OCI-LY3 (cell line): ENCODE measurements at regions not wholly inside any gene's neighbourhood (a gene's known extent, or its start where the extent isn't known, plus 50 kb on each side); places are given as distances from the start of the nearest gene placed in this dataset.

Experiments
- EZH2phosphoT487 ChIP-seq: fragments of 200-600 bp; shearing (Covaris generic); IDR thresholded peaks from 2 replicates; pipeline ENCODE4 v1.6.1; 2018; ENCODE audit warnings: antibody characterized with exemption, mixed run types, low read depth
- TF ChIP-seq, protein P1 (sequence below): fragments of 200-600, 300-600 bp; sonication (generic); IDR thresholded peaks from 2 replicates; pipeline ENCODE4 v1.5.1; 2014; ENCODE audit warnings: antibody characterized with exemption, low read length, low read depth

DNA sequence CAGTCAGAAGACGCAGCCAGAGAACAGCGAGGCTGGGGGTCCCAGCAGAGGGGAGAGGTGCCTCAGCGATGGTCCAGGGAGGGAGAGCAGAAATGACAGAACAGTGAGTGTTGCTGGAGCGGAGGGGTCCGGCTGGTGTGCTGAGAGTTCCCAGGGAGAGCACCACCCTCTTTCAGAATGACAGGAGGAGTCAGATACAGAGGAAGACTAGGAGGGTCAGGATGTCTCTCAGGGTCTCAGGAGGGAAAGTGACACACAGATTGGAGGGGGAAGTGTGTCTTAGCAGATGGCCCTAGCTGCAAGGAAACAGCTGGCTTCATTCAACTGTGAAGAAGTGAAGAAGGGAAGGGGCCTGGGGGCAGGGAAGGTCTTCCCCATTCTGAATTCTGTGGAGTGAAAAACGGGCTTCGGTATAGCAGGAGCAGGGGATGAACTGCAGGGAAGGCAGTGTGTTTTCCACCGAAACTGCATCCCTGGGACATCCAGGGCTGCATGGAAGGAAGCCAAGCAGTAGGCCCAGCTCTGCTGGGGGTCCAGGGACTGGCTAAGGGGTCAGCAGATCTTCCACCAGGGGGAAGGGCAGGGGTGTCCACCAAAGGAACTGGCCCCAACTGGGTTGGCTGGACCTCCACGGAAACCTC lies 90.0 kb upstream of the OTOS start:
- TF ChIP-seq, protein P1, sequence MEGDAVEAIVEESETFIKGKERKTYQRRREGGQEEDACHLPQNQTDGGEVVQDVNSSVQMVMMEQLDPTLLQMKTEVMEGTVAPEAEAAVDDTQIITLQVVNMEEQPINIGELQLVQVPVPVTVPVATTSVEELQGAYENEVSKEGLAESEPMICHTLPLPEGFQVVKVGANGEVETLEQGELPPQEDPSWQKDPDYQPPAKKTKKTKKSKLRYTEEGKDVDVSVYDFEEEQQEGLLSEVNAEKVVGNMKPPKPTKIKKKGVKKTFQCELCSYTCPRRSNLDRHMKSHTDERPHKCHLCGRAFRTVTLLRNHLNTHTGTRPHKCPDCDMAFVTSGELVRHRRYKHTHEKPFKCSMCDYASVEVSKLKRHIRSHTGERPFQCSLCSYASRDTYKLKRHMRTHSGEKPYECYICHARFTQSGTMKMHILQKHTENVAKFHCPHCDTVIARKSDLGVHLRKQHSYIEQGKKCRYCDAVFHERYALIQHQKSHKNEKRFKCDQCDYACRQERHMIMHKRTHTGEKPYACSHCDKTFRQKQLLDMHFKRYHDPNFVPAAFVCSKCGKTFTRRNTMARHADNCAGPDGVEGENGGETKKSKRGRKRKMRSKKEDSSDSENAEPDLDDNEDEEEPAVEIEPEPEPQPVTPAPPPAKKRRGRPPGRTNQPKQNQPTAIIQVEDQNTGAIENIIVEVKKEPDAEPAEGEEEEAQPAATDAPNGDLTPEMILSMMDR: no peak
- TF ChIP-seq EZH2phosphoT487: no peak
